ENCODE measurements at regions not wholly inside any gene's neighbourhood (a gene's known extent, or its start where the extent isn't known, plus 50 kb on each side); places are given as distances from the start of the nearest gene placed in this dataset.
A peak's percentile ranks its signal among the peaks of the same experiment; 100 is the strongest.

DNA sequence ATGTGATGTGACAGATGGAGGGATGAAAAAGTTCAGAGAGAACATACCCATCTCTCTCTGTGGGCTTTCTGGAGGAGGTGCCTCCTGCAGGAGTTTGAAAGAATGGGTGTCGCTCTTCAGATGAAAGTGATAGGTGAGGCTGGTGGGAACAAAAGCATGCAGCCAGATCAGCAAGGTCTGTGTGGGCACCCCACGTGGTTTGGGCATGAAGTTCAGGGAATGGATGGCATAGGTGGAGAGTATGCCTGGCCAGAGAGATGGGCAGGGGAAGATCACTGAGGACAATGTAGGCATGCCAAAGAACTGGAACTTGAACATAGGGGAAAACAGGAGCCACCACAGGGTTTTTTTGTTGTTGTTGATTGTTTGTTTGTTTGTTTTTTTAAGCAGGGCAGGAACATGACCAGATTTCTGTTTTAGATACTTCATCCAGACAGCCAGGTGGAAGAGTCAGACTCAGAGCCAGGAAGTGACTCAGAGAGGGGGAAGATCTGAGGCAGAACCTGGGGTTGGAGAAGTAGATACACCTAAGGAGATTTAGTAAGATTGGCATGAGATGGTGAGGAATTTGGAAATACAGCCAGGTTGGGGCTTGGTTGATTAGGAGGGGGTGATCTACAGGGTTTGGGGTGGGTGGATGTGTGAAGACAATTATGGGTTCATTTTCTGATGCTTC lies 64.8 kb upstream of the CLSTN2 start:
- DNase-seq (ENCODE audit: low read depth) = no peak

DNA sequence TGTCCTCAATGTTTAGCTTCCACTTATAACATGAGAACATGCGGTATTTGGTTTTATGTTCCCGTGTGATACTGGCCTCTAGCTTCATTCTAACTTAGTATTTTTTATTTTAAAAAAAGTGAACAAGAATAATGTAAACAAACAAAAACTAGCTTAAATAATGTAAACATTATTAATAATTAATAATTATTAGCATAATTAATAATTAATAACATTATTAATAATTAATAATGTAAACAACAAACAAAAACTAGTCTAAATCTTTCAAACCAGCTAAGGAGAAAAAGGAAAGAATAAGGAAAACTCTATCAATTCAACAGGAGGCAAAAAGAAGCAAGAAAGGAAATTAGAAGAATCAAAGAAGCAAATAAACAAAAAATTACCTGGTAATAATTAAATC lies 66.2 kb upstream of the CLSTN2 start:
- DNase-seq (ENCODE audit: low read depth) = no peak

DNA sequence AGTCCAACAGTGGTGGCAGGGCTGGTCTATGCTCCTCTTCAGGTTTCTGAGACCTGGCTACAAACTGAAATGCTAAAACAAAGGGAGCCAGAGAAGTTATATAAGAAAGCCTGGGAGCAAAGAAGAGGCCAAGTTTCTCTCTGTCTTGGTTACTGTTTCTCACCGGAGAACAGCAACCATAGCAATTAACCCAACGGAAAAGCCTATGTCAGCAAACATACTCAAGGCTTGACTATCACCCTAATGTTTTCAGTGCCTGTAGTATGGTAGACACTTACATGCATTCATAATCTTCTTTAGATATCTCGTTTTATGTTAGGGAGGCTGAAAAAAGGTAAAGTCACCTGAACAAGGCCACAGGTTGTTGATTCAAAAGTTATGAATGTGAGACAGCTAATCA lies 86.3 kb upstream of the CLSTN2 start:
- DNase-seq (ENCODE audit: low read depth) = no peak

DNA sequence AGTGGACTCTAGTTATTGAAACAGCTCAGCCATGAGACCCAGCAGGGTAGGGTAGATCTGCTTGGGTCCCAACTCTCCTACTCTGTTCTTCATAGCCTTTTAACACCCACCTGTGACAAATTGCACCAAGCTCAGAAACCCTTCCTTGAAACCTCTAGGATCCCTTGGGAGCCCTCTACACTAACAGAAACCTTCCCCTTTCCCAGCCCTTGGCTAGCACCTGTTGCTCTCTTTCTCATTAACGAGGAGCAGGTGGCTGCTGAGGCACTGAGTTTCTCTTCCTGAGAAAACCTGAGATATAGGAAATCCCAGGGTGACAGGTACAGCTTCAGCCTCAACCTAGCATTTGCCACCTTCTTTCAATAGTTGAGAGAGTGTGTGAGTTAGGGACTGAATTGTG lies 88.3 kb upstream of the CLSTN2 start:
- DNase-seq (ENCODE audit: low read depth) = no peak

DNA sequence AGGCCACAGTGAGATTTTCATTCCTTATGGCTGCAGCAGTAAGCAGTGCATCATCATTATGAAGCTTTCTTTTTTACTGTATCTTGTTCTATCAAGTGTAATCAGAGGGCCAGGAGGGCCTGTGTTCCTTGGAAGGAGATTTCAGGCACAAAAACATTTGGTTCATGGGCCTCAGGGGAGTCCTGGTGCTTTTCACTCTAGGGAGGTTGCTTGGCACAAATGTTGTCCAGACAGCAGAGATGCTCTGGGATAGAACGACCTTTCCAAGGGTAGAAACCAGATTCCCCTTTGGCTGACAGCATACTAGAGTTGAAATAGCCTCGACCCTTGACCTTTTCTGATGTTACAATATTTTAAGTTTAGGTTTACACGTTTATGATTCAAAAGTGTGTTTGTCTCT lies 95.3 kb upstream of the CLSTN2 start:
- no peak for DNase-seq (ENCODE audit: low read depth)

DNA sequence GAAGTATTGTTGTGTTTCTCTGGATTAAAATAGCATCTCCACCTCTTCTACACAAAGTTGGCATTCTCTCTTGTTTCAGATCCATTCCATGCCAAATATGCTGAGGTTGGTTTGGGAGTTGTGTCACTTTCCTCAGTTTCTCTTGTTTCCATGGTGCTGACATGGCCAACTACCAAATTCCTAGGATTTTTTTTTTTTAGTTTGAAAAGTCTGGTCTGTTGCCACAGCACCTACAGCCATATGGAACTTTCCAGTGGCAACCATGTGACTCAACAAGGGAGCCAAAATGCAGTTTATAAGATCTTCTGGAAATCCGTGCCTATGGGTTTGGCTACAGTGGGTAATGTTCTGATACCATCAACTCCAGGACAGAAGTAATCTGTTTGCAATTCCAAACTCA lies 96.0 kb upstream of the CLSTN2 start:
- DNase-seq (ENCODE audit: low read depth) = no peak

DNA sequence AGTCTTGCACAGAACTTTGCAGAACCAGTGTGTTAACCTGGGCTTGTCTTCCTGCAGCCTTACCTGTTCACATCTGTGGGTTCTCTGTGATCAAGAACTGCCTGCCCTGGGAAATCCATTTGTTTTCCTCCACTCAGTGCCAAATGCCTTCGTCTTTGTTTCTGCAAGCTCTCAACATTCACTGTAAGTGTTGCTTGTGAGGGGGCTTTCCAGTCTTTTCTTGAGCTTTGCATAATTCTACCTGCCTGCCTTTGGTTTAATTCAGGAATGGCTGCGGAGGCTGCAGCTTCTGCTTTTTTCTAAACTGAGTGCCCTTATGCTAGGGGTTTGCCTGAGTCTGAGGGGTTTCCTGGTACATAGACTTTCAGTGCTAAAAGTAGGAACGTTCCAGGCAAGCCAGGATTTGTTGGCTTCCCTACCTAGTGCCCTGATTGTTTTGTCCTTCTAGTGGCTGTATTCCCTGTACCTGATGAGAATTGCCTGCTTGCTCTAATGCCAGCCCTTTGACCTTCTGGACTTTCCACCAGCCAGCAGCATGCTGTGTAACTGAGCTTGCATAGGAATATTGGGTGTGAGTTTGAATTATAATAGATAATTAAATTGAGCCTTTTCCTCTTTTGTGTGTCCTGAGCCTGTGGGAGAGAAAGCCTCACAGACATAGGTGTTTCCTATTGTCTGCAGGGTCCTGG lies 96.6 kb upstream of the CLSTN2 start:
- no peak for DNase-seq (ENCODE audit: low read depth)

DNA sequence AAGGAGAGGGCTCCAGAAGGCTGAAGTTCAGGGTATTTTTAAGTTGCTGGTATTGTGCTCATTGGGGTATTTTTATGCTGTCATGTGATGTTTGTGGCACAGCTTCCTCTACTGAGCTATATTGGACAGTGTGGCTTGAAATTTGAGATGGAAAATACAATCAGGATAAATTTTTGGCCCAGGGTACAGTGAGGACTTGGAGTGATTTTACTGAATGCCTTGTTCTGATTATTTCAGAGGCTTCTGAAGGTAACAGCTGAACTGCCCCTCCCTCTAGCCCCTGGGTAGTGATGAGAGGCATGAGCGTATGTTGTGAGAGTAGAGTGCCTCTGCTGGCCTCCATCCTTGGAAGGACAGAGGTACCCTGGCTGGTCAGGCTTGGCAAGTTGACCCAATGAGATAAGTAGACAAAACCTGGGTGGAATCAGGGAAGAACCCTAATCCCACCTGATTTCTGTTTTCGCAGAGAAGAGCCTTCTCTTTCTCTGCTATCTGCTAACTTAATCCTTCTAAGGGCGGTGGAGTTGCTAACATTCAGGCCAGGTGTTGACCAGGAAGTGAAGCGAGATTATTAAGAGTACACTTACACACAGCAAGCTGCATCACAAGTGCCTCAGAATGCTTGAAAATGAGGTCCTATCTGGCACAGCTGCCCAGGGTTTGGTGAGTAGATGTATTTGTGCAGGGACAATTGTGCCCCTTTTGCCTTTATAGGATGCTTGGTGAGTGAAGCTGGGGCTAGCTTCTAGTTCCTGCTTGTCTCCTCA lies 98.1 kb upstream of the CLSTN2 start:
- no peak for DNase-seq (ENCODE audit: low read depth)

DNA sequence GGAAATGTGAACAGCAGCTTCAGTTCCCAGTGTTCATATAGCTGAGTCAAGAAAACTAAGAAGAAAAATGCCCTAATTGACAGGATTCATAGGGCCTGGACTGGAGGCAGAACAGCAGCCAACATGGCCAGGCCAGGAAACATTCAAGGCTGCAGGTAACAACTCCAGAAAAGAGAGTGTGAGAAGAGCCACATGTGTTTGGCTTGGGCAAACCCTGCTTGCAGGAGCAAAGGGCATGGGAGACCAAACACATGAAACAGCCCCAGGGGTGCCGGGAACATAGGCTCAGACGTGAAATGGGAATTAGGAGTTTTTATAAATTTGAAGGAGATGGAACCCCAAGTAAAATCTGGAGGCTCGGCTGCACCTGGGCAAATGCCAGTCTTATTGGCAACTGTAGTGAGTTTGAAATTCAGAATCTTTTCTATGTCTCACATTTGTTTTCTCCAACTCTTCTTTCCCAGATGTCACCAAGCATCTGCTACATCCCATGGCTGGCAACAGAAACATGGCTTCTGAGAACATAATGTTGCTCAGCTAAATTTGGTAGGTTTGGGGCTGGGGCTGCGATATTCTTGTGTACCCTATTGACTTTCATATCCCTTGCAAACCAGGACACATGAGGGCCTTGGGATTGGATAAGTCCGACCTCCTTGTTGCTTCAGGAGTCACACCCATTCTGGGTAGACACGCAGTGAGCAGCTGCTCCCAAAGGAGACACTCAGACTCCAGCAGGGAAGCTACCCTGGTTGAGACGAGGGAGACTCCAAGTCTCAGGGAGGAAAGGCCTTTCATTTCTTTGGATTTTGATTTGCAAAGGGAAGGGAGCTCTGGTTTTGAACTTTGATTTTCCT lies 98.9 kb upstream of the CLSTN2 start:
- no peak for DNase-seq (ENCODE audit: low read depth)

DNA sequence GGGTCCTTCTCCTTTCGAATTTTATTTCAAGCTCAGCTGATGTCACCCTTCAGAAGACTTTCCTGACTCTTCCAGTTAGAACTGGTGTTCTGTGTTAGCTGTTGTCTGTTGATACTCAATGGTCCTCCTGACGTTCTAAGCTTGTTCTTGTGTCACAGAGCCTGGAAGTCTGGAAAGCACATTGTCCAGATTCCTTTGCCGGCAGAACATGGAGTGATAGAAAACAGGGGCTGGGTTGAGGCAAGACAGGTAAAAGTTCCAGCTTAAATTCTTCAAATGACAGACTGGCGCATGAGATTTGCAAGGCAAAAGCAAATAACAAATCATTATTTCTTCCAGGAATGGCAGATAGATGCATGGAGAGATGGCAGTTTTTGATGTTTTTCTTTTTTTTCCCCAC lies 102.0 kb upstream of the CLSTN2 start:
- DNase-seq (ENCODE audit: low read depth) = no peak

DNA sequence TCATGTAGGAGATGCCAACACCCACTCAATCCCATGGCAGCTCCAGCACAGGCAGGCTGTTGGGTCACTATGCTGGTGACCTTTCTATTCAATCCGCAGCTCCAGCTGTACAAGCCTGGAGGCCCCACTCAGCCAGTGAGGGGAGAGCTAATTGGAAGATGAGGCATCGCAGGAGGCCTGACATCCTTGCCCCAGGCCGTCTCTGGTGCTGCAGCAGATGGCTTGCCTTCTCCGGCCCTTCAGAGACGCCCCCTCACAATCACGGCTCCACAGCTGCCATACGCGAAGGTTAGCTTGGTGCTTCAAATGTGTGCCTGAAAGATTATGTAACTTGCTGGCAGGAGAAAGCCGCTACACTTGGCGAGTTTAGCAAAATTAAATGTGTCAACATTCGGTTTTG lies 104.2 kb upstream of the CLSTN2 start:
- DNase-seq (ENCODE audit: low read depth) = no peak

DNA sequence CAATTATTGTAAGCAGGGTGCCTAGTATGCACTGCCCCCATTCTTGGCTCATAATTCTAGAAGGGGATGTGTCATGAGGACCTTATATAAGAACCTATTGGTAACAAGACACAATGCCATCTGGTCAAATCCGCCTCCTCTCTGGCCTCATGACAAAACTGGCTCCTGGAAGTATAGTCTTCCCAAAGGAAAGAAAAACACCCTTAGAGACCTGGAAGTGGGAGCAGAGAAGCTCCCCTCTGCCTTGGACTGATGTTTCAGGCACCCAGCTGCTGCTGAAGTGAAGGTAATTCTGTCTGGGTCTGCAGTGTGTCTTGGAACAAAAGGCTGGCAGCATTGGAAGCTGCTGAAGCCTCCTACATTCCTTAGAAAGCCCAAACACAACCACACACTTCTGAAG lies 107.2 kb upstream of the CLSTN2 start:
- DNase-seq (ENCODE audit: low read depth) = no peak

DNA sequence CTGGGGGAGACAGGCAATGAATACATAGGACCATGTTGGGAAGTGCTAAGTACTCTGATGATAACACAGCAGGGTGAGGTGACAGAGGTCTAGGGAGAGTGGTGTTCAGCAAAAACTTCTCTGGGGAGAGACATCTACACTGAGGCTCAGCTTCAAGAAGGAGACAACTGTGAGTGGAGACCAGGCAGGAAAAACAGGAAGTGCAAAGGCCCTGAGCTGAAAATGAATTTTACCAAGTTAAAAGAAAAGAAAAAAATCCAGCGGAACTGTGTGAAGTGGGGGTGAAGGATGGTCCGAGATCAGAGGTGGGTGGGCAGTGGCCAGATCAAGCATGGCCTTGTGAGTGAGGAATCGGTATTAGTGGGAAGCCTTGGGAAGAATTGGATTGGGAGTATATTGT lies 110.1 kb upstream of the CLSTN2 start:
- no peak for DNase-seq (ENCODE audit: low read depth)

DNA sequence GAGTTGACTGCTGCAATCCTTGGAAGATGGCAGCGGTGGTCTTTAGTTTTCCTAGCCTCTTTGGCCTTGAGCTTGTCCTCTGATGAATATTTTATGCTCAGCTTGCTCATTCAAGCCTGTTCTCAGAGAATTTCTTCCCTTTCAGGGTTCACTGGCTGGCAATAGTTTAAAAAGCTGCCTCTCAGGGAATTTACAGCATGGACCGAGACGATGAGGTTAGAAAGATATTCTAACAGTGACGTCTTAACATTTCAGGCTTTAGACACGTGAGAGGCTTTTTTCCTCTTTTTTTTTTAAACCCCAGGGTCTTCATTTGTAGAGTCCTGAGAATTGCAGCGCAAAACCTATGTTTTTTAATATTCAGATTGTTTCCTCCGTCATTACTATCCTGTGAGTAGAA lies 120.3 kb upstream of the CLSTN2 start:
- no peak for DNase-seq (ENCODE audit: low read depth)

DNA sequence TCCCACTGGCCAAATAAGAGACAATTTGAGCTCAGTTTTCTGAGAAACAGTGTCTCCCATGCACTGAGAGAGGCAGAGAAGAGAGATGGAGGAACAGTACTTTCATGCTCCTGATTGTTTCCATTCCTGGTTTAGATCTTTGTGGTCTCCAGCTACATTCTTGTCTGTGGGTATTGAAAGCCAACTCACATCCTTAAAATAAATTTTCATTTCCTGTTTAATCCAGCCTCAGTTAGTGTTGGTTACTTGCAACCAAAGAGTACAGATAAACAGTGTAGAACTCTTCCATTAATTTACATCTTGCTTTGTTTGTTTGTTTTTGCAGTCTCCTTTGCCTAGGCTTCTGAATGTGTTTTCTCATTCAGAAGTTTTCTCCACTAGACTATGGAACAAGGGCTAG lies 123.7 kb upstream of the CLSTN2 start:
- DNase-seq (ENCODE audit: low read depth) = peak; percentile 50

DNA sequence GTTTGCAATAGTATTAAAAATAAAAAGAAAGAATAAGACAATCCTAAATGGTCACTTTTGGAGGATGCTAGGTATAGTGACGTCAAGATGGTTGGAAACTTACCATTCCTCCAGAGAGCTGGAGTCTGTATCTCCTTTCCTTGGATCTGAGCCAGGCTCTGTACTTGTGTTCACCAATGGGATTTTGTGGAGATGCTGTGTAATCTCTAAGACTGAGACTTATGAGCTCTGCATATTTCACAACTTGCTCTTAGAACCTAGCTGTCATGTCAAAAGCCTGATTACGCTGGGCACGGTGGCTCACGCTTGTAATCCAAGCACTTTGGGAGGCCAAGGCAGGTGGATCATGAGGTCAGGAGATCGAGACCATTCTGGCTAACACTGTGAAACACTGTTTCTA lies 126.8 kb upstream of the CLSTN2 start:
- DNase-seq (ENCODE audit: low read depth) = no peak

DNA sequence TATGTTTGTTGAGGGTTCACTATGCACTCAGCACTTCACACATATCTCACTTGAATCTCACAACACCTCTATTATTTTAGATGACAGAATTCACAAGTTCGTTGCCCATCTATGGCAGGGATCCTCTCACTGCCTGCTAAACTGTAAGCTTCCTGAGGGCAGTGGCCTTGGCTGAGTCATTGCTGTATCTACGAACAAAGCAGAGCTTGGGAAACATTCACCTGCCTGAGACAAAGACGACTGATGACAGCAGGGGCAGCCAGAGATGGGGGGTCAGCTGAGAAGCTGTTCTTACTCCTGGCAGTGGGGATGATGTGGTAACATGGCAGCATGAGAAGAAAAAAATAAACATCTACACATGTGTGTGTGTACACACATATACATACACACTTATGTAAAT lies 125.5 kb upstream of the NMNAT3 start:
- no peak for DNase-seq (ENCODE audit: low read depth)

DNA sequence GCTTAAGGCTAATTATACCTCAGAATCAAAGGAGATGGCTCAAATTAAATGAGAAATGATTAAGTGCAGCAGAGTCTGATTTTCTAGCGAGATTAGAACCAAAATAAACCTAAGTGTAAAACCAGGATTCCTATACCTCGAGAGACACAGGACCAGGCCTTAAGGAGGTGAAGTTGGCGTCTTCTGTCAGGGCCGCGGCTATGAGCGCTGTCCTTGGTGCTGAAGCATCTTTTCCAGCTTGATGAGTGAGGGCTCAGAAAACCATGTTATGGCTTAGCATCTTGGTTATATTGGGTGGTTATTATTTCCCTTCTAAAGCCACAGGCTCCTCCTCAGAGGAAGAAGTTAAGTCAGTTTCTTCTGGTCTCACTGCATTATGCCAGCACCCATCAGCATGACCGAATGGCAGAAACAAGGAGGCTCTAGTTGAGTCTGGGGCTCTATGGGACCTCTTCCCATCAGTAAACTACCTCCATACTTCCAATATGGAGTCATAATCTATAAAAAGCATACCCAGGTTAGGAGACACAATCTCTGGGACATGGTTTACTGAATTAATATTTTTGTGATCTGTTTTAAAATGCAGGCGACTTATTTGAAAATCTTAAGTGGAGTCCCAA lies 120.1 kb upstream of the NMNAT3 start:
- peak; percentile 47 for DNase-seq (ENCODE audit: low read depth)

DNA sequence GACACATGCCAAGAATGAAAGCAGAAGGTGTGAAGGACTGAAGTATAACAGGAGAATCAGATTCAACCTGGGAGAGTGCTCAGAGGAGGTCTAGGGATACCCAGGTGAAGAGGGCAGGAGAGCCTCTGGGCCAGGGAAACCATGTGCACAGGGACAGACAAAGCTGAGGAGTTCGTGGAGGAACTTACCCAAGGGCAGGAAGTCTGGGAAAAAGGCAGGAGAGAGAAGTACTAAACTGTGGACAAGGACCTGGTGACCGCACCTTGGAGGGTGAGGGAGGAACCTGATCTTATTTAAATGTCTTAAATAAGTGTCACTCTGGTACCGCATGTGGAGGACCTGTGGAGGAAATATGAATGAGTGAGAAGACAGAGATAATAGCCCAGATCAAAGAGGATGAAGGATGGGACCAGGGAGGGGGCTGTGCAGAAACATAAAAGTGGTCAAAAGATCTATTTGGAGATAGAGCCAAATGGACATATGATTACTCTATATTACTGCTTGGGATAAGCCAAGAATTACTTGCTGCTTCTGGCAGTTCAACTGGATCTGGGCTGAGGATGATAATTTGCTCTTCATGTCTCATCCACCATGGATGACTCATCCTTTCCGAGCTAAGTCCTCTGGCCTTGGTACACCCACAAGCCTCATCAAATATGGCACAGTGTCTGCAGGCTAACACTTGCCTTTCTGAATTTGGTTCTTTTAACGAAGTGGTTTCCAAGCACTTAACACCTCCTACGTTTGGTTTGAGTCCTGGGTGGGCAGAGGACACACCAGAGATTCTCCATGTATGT lies 116.9 kb upstream of the NMNAT3 start:
- peak; percentile 39 for DNase-seq (ENCODE audit: low read depth)

DNA sequence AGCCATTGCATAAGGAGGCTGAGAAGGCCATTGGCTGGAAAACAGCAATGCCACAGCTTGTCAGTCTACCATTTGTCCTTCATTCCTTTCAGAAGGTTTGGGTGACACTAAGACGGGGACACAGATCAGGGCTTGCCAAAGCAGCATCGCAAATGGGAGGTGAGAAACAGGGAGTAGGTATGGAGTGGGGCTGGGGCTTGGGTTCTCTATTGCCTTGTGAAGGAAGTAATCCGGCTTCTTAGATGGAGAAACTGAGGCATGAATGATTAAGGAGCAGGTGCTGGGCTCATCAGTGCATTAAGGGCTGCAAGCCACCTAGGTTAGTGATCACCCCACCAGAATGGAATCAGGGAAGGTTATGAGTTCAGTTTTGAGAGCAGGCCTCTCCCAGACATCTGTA lies 115.6 kb upstream of the NMNAT3 start:
- no peak for DNase-seq (ENCODE audit: low read depth)

DNA sequence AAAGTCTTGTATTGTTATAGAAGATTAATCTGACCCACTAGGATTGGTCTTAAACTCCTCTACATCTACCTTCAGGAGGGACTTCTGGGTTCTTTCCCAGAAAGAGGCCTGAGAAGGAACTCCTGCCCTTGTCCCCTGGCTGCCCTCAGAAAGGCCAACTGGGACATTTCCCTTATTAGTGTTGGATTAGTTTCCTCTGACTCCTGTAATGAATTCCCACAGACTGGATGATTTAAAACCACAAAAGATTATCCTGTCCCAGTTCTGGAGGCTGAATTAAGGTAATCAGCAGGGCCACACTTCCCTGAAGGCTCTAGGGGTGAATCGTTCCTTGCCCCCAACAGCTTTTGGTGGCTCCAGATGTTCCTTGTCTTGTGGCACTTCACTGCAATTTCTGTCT lies 102.8 kb upstream of the NMNAT3 start:
- DNase-seq (ENCODE audit: low read depth) = no peak
